Neural cell (in vitro differentiated cells): ENCODE measurements at regions not wholly inside any gene's neighbourhood (a gene's known extent, or its start where the extent isn't known, plus 50 kb on each side); places are given as distances from the start of the nearest gene placed in this dataset.

Source experiments
- CTCF ChIP-seq: fragments of 450-650 bp; IDR thresholded peaks from 2 replicates; pipeline ENCODE4 v1.5.1; 2014; ENCODE audit warnings: antibody characterized with exemption, mild to moderate bottlenecking, moderate library complexity; ENCODE audit not compliant: poor library complexity, severe bottlenecking
- EP300 ChIP-seq: fragments of 450-650 bp; conservative IDR thresholded peaks from 2 replicates; pipeline ENCODE4 v1.6.1; 2014; ENCODE audit warnings: antibody characterized with exemption, mild to moderate bottlenecking, moderate library complexity; ENCODE audit not compliant: poor library complexity, severe bottlenecking
- EZH2 ChIP-seq: fragments of 200-600, 300-800 bp; shearing (Covaris generic), sonication (generic); IDR thresholded peaks from 2 replicates; pipeline ENCODE4 v1.6.1; 2014; ENCODE audit warnings: antibody characterized with exemption, low read length, borderline replicate concordance, mild to moderate bottlenecking; ENCODE audit not compliant: insufficient read depth, poor library complexity, severe bottlenecking
- MXI1 ChIP-seq: fragments of 450-650 bp; conservative IDR thresholded peaks from 2 replicates; pipeline ENCODE4 v1.6.1; 2014; ENCODE audit warnings: antibody characterized with exemption, mild to moderate bottlenecking; ENCODE audit not compliant: poor library complexity, severe bottlenecking
- POLR2AphosphoS5 ChIP-seq: IDR thresholded peaks from 2 replicates; pipeline ENCODE4 v1.6.1; 2012
- RAD21 ChIP-seq: fragments of 450-650 bp; conservative IDR thresholded peaks from 2 replicates; pipeline ENCODE4 v1.6.1; 2014; ENCODE audit warnings: antibody characterized with exemption, mild to moderate bottlenecking, moderate library complexity
- REST ChIP-seq: IDR thresholded peaks from 2 replicates; pipeline ENCODE4 v1.6.1; 2012; ENCODE audit warnings: borderline replicate concordance

- TF ChIP-seq MXI1 = no peak
- no peak for TF ChIP-seq CTCF
- no peak for TF ChIP-seq REST
- TF ChIP-seq RAD21 = no peak
- TF ChIP-seq POLR2AphosphoS5 = no peak
- TF ChIP-seq EP300 = no peak
- no peak for TF ChIP-seq EZH2
Measured at GRCh38 chr6:66751630-66752029, 1044.6 kb upstream of the EYS start.
